ENCODE measurements at regions not wholly inside any gene's neighbourhood (a gene's known extent, or its start where the extent isn't known, plus 50 kb on each side); places are given as distances from the start of the nearest gene placed in this dataset.

DNA sequence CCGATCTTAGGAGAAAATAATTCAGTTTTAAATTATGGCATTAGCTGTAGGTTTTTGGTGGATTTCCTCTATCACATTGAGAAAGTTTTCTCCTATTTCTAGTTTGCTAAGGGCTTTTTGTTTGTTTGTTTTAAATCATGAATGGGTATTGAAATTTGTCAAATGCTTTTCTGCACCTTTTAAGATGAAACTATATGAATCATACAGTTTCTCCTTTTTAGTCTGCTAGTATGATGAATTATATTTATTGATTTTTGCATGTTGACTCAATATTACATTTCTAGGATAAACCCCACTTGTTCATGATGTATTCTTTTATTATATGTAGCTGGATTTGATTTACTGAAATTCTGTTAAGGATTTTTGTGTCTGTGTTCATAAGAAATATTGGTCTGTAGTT is 70.3 kb upstream of the PIP4K2A start:
- Mint-ChIP-seq H3K4me3 (no peak overlapping the region), H3K27ac (no peak overlapping the region), H3K36me3 (no peaks in the 10 kb centered on the region), H3K27me3 (ENCODE audit: low read depth) (no peaks in the 10 kb centered on the region), H3K9me3 (peaks cover 4% of the 10 kb centered on the region), H3K4me1 (no peaks in the 10 kb centered on the region)
- DNase-seq (ENCODE audit: low spot score) (no peak), ATAC-seq (no peak)
- CTCF ChIA-PET = no interaction called here
- no peak for TF ChIP-seq SP1 (CRISPR knock-in tag; conservative IDR thresholded peaks at IDR 0.05)
- TF ChIP-seq ZNF416 (CRISPR knock-in tag; IDR thresholded peaks at IDR 0.05) = no peak
- TF ChIP-seq SOX15 (CRISPR knock-in tag; IDR thresholded peaks at IDR 0.05) = no peak
- no peak for TF ChIP-seq ZNF423 (CRISPR knock-in tag; IDR thresholded peaks at IDR 0.05)
- TF ChIP-seq CBFB (CRISPR knock-in tag; IDR thresholded peaks at IDR 0.05; ENCODE audit: low read depth) = no peak
- TF ChIP-seq, protein P1, sequence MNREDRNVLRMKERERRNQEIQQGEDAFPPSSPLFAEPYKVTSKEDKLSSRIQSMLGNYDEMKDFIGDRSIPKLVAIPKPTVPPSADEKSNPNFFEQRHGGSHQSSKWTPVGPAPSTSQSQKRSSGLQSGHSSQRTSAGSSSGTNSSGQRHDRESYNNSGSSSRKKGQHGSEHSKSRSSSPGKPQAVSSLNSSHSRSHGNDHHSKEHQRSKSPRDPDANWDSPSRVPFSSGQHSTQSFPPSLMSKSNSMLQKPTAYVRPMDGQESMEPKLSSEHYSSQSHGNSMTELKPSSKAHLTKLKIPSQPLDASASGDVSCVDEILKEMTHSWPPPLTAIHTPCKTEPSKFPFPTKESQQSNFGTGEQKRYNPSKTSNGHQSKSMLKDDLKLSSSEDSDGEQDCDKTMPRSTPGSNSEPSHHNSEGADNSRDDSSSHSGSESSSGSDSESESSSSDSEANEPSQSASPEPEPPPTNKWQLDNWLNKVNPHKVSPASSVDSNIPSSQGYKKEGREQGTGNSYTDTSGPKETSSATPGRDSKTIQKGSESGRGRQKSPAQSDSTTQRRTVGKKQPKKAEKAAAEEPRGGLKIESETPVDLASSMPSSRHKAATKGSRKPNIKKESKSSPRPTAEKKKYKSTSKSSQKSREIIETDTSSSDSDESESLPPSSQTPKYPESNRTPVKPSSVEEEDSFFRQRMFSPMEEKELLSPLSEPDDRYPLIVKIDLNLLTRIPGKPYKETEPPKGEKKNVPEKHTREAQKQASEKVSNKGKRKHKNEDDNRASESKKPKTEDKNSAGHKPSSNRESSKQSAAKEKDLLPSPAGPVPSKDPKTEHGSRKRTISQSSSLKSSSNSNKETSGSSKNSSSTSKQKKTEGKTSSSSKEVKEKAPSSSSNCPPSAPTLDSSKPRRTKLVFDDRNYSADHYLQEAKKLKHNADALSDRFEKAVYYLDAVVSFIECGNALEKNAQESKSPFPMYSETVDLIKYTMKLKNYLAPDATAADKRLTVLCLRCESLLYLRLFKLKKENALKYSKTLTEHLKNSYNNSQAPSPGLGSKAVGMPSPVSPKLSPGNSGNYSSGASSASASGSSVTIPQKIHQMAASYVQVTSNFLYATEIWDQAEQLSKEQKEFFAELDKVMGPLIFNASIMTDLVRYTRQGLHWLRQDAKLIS (CRISPR knock-in tag; IDR thresholded peaks at IDR 0.05; ENCODE audit: borderline replicate concordance) = no peak
- TF ChIP-seq ZNF671 (CRISPR knock-in tag; IDR thresholded peaks at IDR 0.05) = no peak
- TF ChIP-seq RORB (CRISPR knock-in tag; IDR thresholded peaks at IDR 0.05) = no peak
- no peak for TF ChIP-seq TCF7 (CRISPR knock-in tag; IDR thresholded peaks at IDR 0.05; ENCODE audit: low read depth)
- no peak for TF ChIP-seq SMAD4 (CRISPR knock-in tag; IDR thresholded peaks at IDR 0.05)
- TF ChIP-seq ZNF138 (CRISPR knock-in tag; conservative IDR thresholded peaks at IDR 0.05) = no peak
- no peak for TF ChIP-seq CREM (CRISPR knock-in tag; IDR thresholded peaks at IDR 0.05)
- TF ChIP-seq, protein P2, sequence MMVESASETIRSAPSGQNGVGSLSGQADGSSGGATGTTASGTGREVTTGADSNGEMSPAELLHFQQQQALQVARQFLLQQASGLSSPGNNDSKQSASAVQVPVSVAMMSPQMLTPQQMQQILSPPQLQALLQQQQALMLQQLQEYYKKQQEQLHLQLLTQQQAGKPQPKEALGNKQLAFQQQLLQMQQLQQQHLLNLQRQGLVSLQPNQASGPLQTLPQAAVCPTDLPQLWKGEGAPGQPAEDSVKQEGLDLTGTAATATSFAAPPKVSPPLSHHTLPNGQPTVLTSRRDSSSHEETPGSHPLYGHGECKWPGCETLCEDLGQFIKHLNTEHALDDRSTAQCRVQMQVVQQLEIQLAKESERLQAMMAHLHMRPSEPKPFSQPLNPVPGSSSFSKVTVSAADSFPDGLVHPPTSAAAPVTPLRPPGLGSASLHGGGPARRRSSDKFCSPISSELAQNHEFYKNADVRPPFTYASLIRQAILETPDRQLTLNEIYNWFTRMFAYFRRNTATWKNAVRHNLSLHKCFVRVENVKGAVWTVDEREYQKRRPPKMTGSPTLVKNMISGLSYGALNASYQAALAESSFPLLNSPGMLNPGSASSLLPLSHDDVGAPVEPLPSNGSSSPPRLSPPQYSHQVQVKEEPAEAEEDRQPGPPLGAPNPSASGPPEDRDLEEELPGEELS (CRISPR knock-in tag; IDR thresholded peaks at IDR 0.05) = no peak
- TF ChIP-seq, protein P3, sequence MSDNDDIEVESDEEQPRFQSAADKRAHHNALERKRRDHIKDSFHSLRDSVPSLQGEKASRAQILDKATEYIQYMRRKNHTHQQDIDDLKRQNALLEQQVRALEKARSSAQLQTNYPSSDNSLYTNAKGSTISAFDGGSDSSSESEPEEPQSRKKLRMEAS (CRISPR knock-in tag; IDR thresholded peaks at IDR 0.05) = no peak
- TF ChIP-seq, protein P4, sequence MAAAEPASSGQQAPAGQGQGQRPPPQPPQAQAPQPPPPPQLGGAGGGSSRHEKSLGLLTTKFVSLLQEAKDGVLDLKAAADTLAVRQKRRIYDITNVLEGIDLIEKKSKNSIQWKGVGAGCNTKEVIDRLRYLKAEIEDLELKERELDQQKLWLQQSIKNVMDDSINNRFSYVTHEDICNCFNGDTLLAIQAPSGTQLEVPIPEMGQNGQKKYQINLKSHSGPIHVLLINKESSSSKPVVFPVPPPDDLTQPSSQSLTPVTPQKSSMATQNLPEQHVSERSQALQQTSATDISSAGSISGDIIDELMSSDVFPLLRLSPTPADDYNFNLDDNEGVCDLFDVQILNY (CRISPR knock-in tag; IDR thresholded peaks at IDR 0.05) = no peak
- TF ChIP-seq JUN (CRISPR knock-in tag; IDR thresholded peaks at IDR 0.05) = no peak
- TF ChIP-seq, protein P5, sequence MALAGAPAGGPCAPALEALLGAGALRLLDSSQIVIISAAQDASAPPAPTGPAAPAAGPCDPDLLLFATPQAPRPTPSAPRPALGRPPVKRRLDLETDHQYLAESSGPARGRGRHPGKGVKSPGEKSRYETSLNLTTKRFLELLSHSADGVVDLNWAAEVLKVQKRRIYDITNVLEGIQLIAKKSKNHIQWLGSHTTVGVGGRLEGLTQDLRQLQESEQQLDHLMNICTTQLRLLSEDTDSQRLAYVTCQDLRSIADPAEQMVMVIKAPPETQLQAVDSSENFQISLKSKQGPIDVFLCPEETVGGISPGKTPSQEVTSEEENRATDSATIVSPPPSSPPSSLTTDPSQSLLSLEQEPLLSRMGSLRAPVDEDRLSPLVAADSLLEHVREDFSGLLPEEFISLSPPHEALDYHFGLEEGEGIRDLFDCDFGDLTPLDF (CRISPR knock-in tag; IDR thresholded peaks at IDR 0.05) = no peak
- TF ChIP-seq TP53 (CRISPR knock-in tag; IDR thresholded peaks at IDR 0.05) = no peak
- TF ChIP-seq, protein P6, sequence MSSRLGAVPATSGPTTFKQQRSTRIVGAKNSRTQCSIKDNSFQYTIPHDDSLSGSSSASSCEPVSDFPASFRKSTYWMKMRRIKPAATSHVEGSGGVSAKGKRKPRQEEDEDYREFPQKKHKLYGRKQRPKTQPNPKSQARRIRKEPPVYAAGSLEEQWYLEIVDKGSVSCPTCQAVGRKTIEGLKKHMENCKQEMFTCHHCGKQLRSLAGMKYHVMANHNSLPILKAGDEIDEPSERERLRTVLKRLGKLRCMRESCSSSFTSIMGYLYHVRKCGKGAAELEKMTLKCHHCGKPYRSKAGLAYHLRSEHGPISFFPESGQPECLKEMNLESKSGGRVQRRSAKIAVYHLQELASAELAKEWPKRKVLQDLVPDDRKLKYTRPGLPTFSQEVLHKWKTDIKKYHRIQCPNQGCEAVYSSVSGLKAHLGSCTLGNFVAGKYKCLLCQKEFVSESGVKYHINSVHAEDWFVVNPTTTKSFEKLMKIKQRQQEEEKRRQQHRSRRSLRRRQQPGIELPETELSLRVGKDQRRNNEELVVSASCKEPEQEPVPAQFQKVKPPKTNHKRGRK (CRISPR knock-in tag; IDR thresholded peaks at IDR 0.05; ENCODE audit: borderline replicate concordance) = no peak
- TF ChIP-seq SMAD3 (CRISPR knock-in tag; IDR thresholded peaks at IDR 0.05; ENCODE audit: borderline replicate concordance) = no peak
- POLR2A ChIA-PET = no interaction called here
